SU-DHL-6 (cell line): ENCODE measurements at regions not wholly inside any gene's neighbourhood (a gene's known extent, or its start where the extent isn't known, plus 50 kb on each side); places are given as distances from the start of the nearest gene placed in this dataset.

Experiments used
- H2AFZ ChIP-seq: fragments of 200-600 bp; sonication (generic); 2 replicates; pipeline ENCODE4 v1.6.1; 2014; ENCODE audit warnings: low read depth, mild to moderate bottlenecking, moderate library complexity, mixed read lengths, antibody characterized with exemption, low read length; ENCODE audit not compliant: severe bottlenecking
- H3F3A ChIP-seq: fragments of 200-600 bp; shearing (Covaris generic); 2 replicates; pipeline ENCODE4 v1.6.0; 2016; ENCODE audit warnings: antibody characterized with exemption, mild to moderate bottlenecking; ENCODE audit not compliant: insufficient read depth
- H3K27ac ChIP-seq: fragments of 200-600 bp; sonication (generic); 2 replicates; pipeline ENCODE4 v1.5.1; 2016; ENCODE audit warnings: low read depth, mild to moderate bottlenecking, low read length, moderate library complexity, mixed read lengths
- H3K27me3 ChIP-seq: fragments of 200-600 bp; sonication (generic), shearing (Covaris generic); 2 replicates; pipeline ENCODE4 v1.6.0; 2014; ENCODE audit warnings: mild to moderate bottlenecking, low read length
- H3K36me3 ChIP-seq: fragments of 200-600 bp; sonication (generic); 2 replicates; pipeline ENCODE4 v1.6.1; 2014; ENCODE audit warnings: mild to moderate bottlenecking, low read length, mixed read lengths
- H3K4me2 ChIP-seq: fragments of 300-600, 200-600 bp; shearing (Covaris generic), sonication (generic); 2 replicates; pipeline ENCODE4 v1.6.0; 2014; ENCODE audit warnings: low read length, low read depth, mild to moderate bottlenecking; ENCODE audit not compliant: poor library complexity, severe bottlenecking
- H3K4me3 ChIP-seq: fragments of 200-600 bp; sonication (generic); 2 replicates; pipeline ENCODE4 v1.5.1; 2014; ENCODE audit warnings: antibody characterized with exemption, low read length, mild to moderate bottlenecking, mixed read lengths; ENCODE audit not compliant: insufficient read depth, poor library complexity, severe bottlenecking
- H3K79me2 ChIP-seq: fragments of 200-600 bp; sonication (generic); 2 replicates; pipeline ENCODE4 v1.6.1; 2014; ENCODE audit warnings: mild to moderate bottlenecking, low read length, moderate library complexity; ENCODE audit not compliant: insufficient read depth
- H3K9ac ChIP-seq: fragments of 200-600 bp; sonication (generic); 2 replicates; pipeline ENCODE4 v1.7.0; 2014; ENCODE audit warnings: mild to moderate bottlenecking, low read length
- H3K9me2 ChIP-seq: fragments of 200-600 bp; sonication (generic); replicated peaks from 2 replicates; pipeline ENCODE4 v1.6.1; 2014; ENCODE audit warnings: low read length; ENCODE audit not compliant: insufficient read depth
- H3K9me3 ChIP-seq: fragments of 200-600 bp; sonication (generic); 2 replicates; pipeline ENCODE4 v1.6.1; 2014; ENCODE audit warnings: low read length, mixed read lengths; ENCODE audit not compliant: insufficient read depth
- H4K20me1 ChIP-seq: fragments of 200-600 bp; sonication (generic); 2 replicates; pipeline ENCODE4 v1.6.1; 2014; ENCODE audit warnings: low read depth, mild to moderate bottlenecking, antibody characterized with exemption, low read length, moderate library complexity, mixed read lengths
- CTCF ChIP-seq: fragments of 200-600 bp; sonication (generic); IDR thresholded peaks from one replicate; pipeline ENCODE4 v1.5.1; 2017; ENCODE audit warnings: antibody characterized with exemption, mild to moderate bottlenecking, low read length, moderate library complexity; ENCODE audit not compliant: insufficient read depth, poor library complexity, severe bottlenecking
- EZH2phosphoT487 ChIP-seq: fragments of 200-600 bp; sonication (generic), shearing (Covaris generic); conservative IDR thresholded peaks from 2 replicates; pipeline ENCODE4 v1.6.1; 2018; ENCODE audit warnings: mild to moderate bottlenecking, antibody characterized with exemption, low read length, moderate library complexity, mixed read lengths

GRCh38 chr15:66884661-66885237 is 180.7 kb upstream of the SMAD3 start:
- Histone ChIP-seq H4K20me1 (no peaks in the 10 kb centered on the region), H3K9me2 (no peaks in the 10 kb centered on the region), H3K27me3 (no peaks in the 10 kb centered on the region), H3F3A (no peaks in the 10 kb centered on the region), H3K36me3 (no peaks in the 10 kb centered on the region), H3K4me3 (no peak overlapping the region), H3K79me2 (no peaks in the 10 kb centered on the region), H3K9me3 (peaks cover 12% of the 10 kb centered on the region; the same call in 1 of the 2 replicates), H3K4me2 (no peak overlapping the region), H2AFZ (no peak overlapping the region), H3K9ac (no peak overlapping the region), H3K27ac (no peak overlapping the region)
- TF ChIP-seq CTCF, result no peak
- no peak for TF ChIP-seq EZH2phosphoT487

- Histone ChIP-seq H3K9ac (no peak overlapping the region), H3K9me3 (peaks cover 12% of the 10 kb centered on the region; the same call in 1 of the 2 replicates), H3K9me2 (no peaks in the 10 kb centered on the region), H3K27me3 (no peaks in the 10 kb centered on the region), H3K79me2 (no peaks in the 10 kb centered on the region), H2AFZ (no peak overlapping the region), H3K4me3 (no peak overlapping the region), H3K27ac (no peak overlapping the region), H4K20me1 (no peaks in the 10 kb centered on the region), H3K4me2 (no peak overlapping the region), H3F3A (no peaks in the 10 kb centered on the region), H3K36me3 (no peaks in the 10 kb centered on the region)
- no peak for TF ChIP-seq CTCF
- no peak for TF ChIP-seq EZH2phosphoT487
Observed at GRCh38 chr15:66885281-66885915, 180.0 kb upstream of the SMAD3 start.

GRCh38 chr15:66886241-66886675 is 179.1 kb upstream of the SMAD3 start:
- H3K9ac ChIP-seq, result no peak overlapping the region
- no peak overlapping the region for H2AFZ ChIP-seq
- H3K9me3 ChIP-seq, result peaks cover 12% of the 10 kb centered on the region; the same call in 1 of the 2 replicates
- H3K36me3 ChIP-seq, result no peaks in the 10 kb centered on the region
- no peak overlapping the region for H3K4me2 ChIP-seq
- H3K9me2 ChIP-seq, result no peaks in the 10 kb centered on the region
- H3K79me2 ChIP-seq, result no peaks in the 10 kb centered on the region
- no peaks in the 10 kb centered on the region for H3F3A ChIP-seq
- H4K20me1 ChIP-seq, result no peaks in the 10 kb centered on the region
- no peak overlapping the region for H3K4me3 ChIP-seq
- TF ChIP-seq EZH2phosphoT487, result no peak
- TF ChIP-seq CTCF, result no peak
- no peaks in the 10 kb centered on the region for H3K27me3 ChIP-seq
- no peak overlapping the region for H3K27ac ChIP-seq
